ENCODE measurements at regions not wholly inside any gene's neighbourhood (a gene's known extent, or its start where the extent isn't known, plus 50 kb on each side); places are given as distances from the start of the nearest gene placed in this dataset.
"Not testable (repeated sequence)": the region's sequence is repeated elsewhere in the genome, so short reads cannot be mapped to it uniquely, and the experiment has no call there.

DNA sequence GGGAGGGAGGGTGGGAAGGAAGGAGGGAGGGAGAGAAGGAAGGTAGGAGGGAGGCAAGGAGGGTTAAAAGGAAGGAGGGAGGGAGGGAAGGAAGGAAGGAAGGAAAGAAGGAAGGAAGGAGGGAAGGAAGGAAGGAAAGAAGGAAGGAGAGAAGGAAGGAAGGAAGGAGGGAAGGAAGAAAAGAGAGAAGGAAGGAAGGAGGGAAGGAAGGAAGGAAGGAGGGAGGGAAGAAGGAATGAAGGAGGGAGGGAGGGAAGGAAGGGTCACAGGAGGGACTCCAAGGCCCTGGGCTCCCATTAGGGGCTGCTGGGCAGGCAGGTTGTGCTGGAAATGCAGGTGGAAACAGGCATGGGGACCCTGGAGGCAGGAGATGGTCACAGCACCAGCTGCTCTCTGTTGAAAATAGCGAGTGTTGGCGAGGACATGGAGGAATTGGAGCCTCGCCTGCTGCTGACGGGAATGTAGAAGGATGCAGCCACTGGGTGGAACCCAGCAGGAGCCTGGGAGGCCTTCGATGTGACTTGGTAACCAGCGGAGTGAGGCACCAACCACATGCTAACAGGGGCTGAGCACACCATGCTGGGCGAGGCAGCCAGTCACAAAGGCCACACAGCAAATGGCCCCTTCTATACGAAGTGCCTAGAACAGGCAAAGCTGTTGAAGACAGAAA, 217.3 kb upstream of the SGCG start:
- not testable (repeated sequence) for H3K4me3 Mint-ChIP-seq; H3K9me3 Mint-ChIP-seq; H3K27ac Mint-ChIP-seq; ATAC-seq (replicated peaks); H3K36me3 Mint-ChIP-seq (ENCODE audit: low read depth); H3K27me3 Mint-ChIP-seq; H3K4me1 Mint-ChIP-seq

DNA sequence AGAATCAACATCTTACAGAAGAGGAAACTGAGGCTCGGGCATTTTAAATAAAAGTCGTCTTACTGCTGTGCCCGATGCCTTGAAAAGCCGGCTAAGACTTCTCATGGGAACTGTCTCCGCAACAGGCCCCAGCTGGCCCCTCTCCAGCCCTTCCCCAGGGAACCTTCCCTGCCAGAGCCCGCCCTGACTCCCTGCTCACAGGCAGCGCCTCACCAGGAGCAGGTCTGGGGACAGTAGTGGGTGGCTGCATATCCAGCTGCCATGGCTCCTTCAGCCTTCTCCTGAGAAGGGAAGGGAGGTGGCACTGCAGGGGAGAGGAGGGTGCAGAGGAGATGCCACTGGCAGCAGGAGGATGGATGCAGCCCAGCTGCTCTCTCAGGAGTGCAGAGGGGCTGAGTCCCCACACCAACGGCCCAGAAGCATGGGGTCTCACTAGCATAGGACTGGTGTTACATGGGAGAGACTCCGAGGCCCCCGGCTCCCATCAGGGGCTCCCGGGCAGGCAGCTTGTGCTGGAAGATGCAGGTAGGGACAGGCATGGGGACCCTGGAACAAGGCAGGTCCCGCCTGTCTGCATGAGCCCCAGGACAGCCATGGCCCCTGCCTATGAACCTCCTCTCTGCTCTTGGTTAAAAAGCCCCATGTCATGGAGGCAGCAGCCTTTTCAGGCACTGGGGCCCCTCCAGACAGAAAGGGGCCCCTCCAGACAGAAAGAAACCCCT, 216.4 kb upstream of the SGCG start:
- no peak overlapping the region for H3K4me3 Mint-ChIP-seq
- no peak overlapping the region for H3K27ac Mint-ChIP-seq
- H3K36me3 Mint-ChIP-seq (ENCODE audit: low read depth) = no peaks in the 10 kb centered on the region
- ATAC-seq (replicated peaks) = no peak
- no peaks in the 10 kb centered on the region for H3K9me3 Mint-ChIP-seq
- no peaks in the 10 kb centered on the region for H3K27me3 Mint-ChIP-seq
- H3K4me1 Mint-ChIP-seq = no peaks in the 10 kb centered on the region

DNA sequence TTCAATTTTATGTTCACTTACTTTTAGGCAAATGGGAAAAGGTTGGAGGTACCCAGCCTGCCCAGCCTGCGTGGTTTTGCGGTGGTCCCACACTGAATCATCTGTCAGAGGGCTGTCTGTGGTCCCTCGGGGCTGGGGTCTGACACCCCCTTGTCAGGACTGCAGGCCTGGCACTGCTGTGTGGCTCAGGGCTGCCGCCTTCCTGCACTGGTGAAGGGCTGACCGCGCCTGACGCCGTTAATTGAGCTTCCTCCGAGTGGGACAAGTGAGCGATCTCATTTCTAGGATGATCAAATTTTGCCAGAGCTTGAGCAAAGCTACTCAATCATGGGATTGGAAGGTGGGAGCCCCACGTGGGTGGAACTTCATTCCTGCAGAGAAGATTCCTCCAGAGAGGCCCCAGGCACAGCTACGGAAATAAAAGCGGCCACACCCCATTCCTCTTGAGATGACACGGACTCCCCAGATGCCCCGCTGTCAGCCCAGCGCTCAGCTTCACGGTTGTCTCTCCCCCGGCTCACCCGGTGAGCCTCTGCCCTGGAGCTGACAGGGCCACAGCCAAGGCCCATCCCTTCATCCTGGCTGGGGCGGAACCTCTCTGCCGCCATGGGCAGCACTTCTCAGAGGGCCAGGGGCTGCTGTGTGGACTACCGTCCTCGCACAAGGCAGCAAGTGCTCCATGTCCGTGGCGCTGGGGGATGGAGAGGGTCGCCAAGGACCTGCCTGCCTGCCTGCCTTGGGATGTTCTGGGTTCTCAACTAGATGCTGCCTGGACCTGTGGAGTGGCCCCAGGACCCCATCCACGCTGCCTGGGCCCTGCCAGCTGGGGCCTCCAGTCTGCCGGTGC, 215.5 kb upstream of the SGCG start:
- not testable (repeated sequence) for H3K27ac Mint-ChIP-seq; H3K4me3 Mint-ChIP-seq; H3K36me3 Mint-ChIP-seq (ENCODE audit: low read depth); H3K9me3 Mint-ChIP-seq; H3K4me1 Mint-ChIP-seq; H3K27me3 Mint-ChIP-seq; ATAC-seq (replicated peaks)

DNA sequence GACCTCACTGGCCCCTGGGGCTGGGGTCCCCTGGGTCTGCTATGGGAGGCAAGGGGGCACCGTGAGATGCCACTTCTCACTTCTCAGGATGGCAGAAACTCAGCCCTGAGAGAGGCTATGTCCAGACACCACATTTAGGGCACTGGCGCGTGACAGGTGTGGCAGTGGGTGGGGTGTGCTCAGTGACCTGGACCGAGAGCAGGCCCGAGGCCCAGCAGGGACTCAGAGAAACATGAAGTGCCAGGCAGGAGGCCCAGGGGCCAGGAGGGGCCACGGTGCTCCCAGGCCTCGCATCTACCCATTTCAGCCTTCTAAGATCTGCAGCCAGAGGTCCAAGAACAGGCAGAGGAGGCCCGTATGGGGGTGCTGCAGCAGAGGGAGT, 214.9 kb upstream of the SGCG start:
- H3K36me3 Mint-ChIP-seq (ENCODE audit: low read depth); H3K4me1 Mint-ChIP-seq; H3K9me3 Mint-ChIP-seq; H3K27ac Mint-ChIP-seq; H3K4me3 Mint-ChIP-seq; ATAC-seq (replicated peaks); H3K27me3 Mint-ChIP-seq: not testable (repeated sequence)

DNA sequence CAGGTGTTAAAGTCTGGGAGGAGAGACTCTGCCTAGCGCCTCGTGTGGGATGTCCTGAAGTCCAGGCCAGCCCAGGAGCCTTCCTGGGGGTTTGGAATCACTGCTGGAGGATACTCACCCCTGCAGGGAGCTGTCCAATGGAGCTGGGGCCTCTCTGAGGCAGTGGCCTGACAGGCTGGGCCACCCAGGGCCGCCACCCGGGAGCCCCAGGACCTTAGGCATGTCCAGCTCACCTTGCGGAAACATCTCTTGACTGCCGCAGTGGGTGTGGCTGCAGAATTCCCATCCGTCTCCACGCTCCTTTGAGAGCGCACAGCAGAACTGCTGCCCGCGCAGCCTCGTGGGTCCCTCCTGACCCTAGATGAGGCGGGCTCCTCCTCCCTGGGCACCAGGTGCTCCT, 214.0 kb upstream of the SGCG start:
- H3K27me3 Mint-ChIP-seq; H3K27ac Mint-ChIP-seq; H3K4me3 Mint-ChIP-seq; H3K36me3 Mint-ChIP-seq (ENCODE audit: low read depth); H3K4me1 Mint-ChIP-seq; H3K9me3 Mint-ChIP-seq; ATAC-seq (replicated peaks): not testable (repeated sequence)

DNA sequence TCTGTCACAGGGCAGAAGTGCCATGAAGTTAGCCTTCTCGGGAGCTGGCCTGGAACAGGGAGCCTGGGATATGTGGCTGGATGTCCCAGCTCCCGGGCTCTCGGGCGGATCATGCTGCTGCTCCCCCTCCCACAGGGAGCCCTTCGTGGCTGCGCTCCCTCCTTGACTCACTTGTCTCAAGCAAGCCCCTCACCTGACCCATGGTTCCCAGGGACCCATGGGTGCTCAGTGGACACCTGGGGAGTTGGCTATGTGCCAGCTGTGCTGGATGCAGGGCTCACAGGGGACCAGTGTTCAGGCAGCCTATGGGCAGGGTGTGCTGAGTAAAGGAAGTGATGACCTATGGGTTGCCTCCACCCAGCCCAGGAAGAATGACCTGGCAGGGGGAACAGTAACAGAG, 213.1 kb upstream of the SGCG start:
- no peaks in the 10 kb centered on the region for H3K9me3 Mint-ChIP-seq
- H3K27ac Mint-ChIP-seq = no peak overlapping the region
- H3K4me1 Mint-ChIP-seq = no peaks in the 10 kb centered on the region
- H3K36me3 Mint-ChIP-seq (ENCODE audit: low read depth) = no peaks in the 10 kb centered on the region
- no peaks in the 10 kb centered on the region for H3K27me3 Mint-ChIP-seq
- H3K4me3 Mint-ChIP-seq = no peak overlapping the region
- no peak for ATAC-seq (replicated peaks)

DNA sequence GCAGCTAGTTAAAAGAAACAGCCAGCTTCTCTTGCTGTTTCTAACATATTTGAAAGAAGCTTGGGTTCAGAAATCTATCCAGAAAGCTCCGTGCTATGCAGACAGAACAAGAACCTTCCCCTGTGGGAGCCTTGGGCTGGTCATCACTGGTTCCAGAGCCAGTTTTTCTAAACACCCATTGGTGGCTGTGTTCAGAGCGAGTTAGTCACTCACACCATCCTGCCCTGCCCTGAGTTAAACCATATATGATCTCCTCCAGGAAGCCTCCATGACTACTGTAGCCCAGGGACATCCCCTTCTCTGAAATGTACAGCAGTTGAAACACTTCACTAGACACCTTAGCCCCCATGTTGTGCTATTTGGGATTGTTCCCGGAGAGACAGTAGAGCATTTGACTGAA, 200.8 kb upstream of the SGCG start:
- Mint-ChIP-seq H3K4me1 (no peaks in the 10 kb centered on the region), H3K4me3 (no peak overlapping the region), H3K36me3 (ENCODE audit: low read depth) (no peaks in the 10 kb centered on the region), H3K27me3 (peaks cover 3% of the 10 kb centered on the region), H3K27ac (no peak overlapping the region), H3K9me3 (peaks cover 5% of the 10 kb centered on the region)
- no peak for ATAC-seq (replicated peaks)

DNA sequence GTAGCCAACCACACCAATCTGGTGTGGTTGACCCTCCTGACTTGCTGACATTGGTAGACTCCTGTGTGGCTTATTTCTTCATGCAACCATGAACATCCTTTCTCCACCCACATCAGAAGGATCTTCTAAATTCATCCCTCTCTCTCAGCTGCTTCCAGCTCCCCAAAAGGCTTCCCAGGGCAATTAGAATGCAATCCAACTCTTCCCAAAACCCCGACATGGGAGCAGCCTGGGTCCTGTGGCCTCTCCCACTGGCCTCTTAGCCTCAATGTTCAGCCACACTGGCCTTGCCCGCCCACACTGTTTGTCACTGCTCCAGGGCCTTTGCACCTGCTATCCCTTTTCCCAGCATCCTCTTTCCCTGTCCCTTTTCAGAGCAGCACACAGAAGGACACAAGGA, 199.8 kb upstream of the SGCG start:
- peaks cover 3% of the 10 kb centered on the region for H3K27me3 Mint-ChIP-seq
- H3K27ac Mint-ChIP-seq = no peak overlapping the region
- no peaks in the 10 kb centered on the region for H3K4me1 Mint-ChIP-seq
- no peak overlapping the region for H3K4me3 Mint-ChIP-seq
- no peak for ATAC-seq (replicated peaks)
- peaks cover 10% of the 10 kb centered on the region for H3K9me3 Mint-ChIP-seq
- H3K36me3 Mint-ChIP-seq (ENCODE audit: low read depth) = no peaks in the 10 kb centered on the region

DNA sequence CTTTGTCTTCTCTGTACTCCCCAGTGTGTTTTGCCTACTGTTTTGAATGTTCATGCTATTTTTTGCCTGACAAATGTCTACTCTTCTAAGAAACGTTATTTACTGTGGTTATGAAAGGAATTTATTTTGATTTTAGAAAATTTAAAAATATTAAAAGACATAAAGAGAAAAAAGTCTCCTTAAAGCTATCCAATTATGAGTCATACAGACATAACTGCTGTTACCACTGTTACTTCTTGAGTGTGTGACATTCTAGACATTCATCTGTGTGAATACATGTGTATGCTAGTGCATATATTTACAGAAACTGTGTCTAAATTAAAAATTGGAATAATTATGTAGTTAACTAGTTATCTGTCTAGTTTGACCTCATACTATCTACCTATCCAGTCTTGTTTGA, 187.6 kb upstream of the SGCG start:
- no peak for ATAC-seq (replicated peaks)
- no peak overlapping the region for H3K4me3 Mint-ChIP-seq
- H3K27me3 Mint-ChIP-seq = peaks cover 4% of the 10 kb centered on the region
- H3K9me3 Mint-ChIP-seq = no peaks in the 10 kb centered on the region
- H3K36me3 Mint-ChIP-seq (ENCODE audit: low read depth) = no peaks in the 10 kb centered on the region
- no peak overlapping the region for H3K27ac Mint-ChIP-seq
- no peaks in the 10 kb centered on the region for H3K4me1 Mint-ChIP-seq

DNA sequence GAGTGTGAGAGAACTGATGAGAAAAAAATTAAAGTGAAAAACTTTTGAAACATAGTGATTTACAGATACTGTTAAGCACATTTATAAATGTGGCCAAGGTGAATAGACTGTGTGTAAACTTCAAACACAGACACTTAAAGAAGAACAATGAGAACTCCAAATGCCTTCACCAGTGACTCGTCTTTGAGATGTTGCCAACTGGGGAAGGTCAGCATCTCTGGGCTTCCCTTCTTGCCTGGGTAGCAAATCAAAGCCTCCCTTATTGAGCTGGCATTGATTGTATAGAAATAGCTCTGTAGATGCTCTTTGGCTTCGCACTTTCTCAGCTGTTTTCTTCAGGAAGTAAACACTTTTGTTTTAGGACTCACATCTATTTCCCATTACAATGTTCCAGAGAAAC, 177.3 kb upstream of the SGCG start:
- no peak for ATAC-seq (replicated peaks)
- peaks cover 2% of the 10 kb centered on the region for H3K27me3 Mint-ChIP-seq
- no peak overlapping the region for H3K4me3 Mint-ChIP-seq
- peaks cover 4% of the 10 kb centered on the region for H3K9me3 Mint-ChIP-seq
- no peak overlapping the region for H3K27ac Mint-ChIP-seq
- no peaks in the 10 kb centered on the region for H3K36me3 Mint-ChIP-seq (ENCODE audit: low read depth)
- H3K4me1 Mint-ChIP-seq = no peaks in the 10 kb centered on the region

DNA sequence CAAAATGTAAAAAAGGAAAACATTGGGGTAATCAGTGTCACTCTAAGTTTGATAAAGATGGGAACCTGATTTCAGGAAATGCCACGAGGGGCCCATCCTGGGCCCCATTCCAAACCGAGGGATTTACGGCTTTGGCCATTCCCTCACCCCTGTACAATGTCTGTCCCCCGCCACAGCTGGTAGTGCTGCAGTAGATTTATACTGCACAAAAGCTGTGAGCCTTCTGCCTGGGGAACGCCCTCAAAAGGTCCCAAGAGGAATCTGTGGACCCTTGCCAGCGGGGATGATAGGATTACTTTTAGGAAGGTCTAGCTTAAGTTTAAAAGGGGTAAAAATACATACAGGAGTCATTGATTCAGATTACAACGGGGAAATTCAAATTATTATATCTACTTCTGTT, 173.4 kb upstream of the SGCG start:
- no peaks in the 10 kb centered on the region for H3K9me3 Mint-ChIP-seq
- no peak for ATAC-seq (replicated peaks)
- H3K27ac Mint-ChIP-seq = no peak overlapping the region

DNA sequence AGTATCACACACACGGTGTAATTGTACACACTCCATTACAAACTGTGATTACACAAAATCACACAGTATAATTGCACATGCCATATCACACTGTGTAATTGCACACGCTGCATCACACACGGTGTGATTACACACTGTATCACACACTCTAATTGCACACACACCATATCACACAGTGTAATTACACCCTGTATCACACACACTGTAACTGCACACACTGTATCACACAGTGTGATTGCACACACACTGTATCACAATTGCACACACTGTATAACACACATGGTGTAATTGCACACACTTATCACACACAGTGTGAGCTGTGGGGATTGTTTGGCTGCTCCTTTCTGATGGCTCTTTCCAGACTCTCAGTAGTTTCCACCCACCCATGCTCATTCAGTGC, 162.6 kb upstream of the SGCG start:
- Mint-ChIP-seq H3K9me3 (no peaks in the 10 kb centered on the region), H3K27ac (no peak overlapping the region), H3K27me3 (peaks cover 21% of the 10 kb centered on the region), H3K36me3 (ENCODE audit: low read depth) (no peaks in the 10 kb centered on the region), H3K4me1 (no peaks in the 10 kb centered on the region), H3K4me3 (no peak overlapping the region)
- no peak for ATAC-seq (replicated peaks)

More for the DNA sequence above, 173.4 kb upstream of the SGCG start:
- Mint-ChIP-seq H3K4me3 (no peak overlapping the region), H3K36me3 (ENCODE audit: low read depth) (no peaks in the 10 kb centered on the region), H3K4me1 (no peaks in the 10 kb centered on the region), H3K27me3 (peaks cover 2% of the 10 kb centered on the region)

DNA sequence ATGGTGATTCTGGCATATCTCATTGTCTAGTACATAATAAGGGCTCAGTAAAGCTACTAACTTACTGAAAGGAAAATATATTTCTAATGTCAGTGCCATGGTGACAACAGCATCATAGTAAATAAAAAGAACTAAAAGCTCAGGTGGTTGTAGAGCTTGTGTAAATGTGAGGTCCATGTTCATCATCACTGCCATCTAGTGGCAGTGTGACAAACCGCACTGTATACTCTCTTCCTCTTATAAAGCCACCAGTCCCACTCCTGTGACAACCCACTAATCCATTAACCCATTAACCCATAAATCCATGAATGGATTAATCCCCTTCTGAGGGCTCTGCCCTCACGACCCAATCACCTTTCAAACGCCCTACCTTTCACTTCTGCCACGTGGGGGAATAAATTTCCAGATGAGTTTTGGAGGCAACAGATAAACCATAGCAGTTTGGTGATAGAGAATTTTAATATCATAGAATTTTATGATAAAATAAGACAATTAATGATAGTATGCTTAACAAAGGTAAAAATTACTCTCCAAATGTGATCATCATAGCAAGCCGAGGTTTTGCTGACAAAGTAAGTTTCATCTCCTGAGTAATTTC, 160.4 kb upstream of the SGCG start:
- peak; percentile 74 for ATAC-seq (replicated peaks)
- H3K4me3 Mint-ChIP-seq = no peak overlapping the region
- no peaks in the 10 kb centered on the region for H3K4me1 Mint-ChIP-seq
- H3K36me3 Mint-ChIP-seq (ENCODE audit: low read depth) = no peaks in the 10 kb centered on the region
- no peaks in the 10 kb centered on the region for H3K9me3 Mint-ChIP-seq
- peaks cover 14% of the 10 kb centered on the region for H3K27me3 Mint-ChIP-seq
- H3K27ac Mint-ChIP-seq = no peak overlapping the region

DNA sequence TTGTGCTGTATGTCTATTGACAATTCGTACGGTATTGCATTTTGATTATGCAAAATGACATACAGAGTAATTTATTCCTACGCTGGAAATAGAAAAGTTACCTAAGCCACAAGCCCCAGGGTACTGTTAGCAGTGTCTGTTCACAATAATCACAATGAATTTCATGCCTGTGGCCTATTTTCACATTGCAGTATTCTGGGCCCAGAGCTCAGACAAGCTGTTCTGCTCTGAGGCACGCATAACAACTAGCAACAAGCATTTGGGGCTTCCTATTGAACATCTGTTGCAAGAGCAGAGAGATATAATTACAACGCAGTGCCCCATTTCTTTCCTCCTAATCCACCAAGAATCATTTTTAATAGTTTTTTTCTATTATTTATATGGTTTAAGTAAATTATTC, 158.9 kb upstream of the SGCG start:
- Mint-ChIP-seq H3K4me3 (no peak overlapping the region), H3K36me3 (ENCODE audit: low read depth) (no peaks in the 10 kb centered on the region), H3K9me3 (no peaks in the 10 kb centered on the region)

DNA sequence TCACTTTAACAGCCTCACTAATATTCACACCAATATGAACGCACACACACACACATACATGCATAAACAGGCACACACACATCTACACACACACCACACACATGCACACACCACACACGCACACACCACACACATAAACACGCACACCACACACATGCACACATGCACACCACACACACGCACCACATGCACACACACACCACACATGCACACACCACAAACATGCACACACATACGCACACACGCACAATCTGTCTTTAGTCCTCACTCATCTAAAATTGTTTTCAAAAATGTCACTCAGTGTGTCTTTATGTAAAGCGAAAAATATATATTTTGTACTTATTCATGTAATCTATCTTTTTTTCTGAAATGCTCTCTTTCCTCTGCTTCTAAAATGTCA, 158.1 kb upstream of the SGCG start:
- H3K27ac Mint-ChIP-seq = no peak overlapping the region

More for the DNA sequence above, 158.9 kb upstream of the SGCG start:
- ATAC-seq (replicated peaks) = no peak
- Mint-ChIP-seq H3K27ac (no peak overlapping the region), H3K27me3 (peaks cover 14% of the 10 kb centered on the region), H3K4me1 (no peaks in the 10 kb centered on the region)

More for the DNA sequence above, 158.1 kb upstream of the SGCG start:
- Mint-ChIP-seq H3K4me3 (no peak overlapping the region), H3K4me1 (no peaks in the 10 kb centered on the region), H3K9me3 (no peaks in the 10 kb centered on the region), H3K27me3 (peaks cover 10% of the 10 kb centered on the region), H3K36me3 (ENCODE audit: low read depth) (no peaks in the 10 kb centered on the region)
- ATAC-seq (replicated peaks) = no peak
